ENCODE measurements at regions not wholly inside any gene's neighbourhood (a gene's known extent, or its start where the extent isn't known, plus 50 kb on each side); places are given as distances from the start of the nearest gene placed in this dataset.

- no peak for TF ChIP-seq ZFP91 (CRISPR knock-in tag; IDR thresholded peaks at IDR 0.05)
- TF ChIP-seq ZNF134 (CRISPR knock-in tag; conservative IDR thresholded peaks at IDR 0.05): no peak
These were observed 91.3 kb upstream of the NFIB start (continued) for GRCh38 chr9:14405176-14405706.

- no peak for DNase-seq (ENCODE audit: extremely low read depth in 1 of 4, low spot score in 3 of 4)
- H3K4me3 ChIP-seq: no peak overlapping the region
- no peaks in the 10 kb centered on the region; a peak in 1 of 5 replicates for H3K4me1 ChIP-seq (replicated peaks in 1 of 2; ENCODE audit: control insufficient read depth in 2 of 2, insufficient read depth in 2 of 2, low read length in 2 of 2)
- H3K27me3 ChIP-seq (ENCODE audit: control insufficient read depth in 2 of 2, insufficient read depth in 2 of 2, low read length in 2 of 2): no peaks in the 10 kb centered on the region
- intact Hi-C loops (cut with micrococcal nuclease) (loop anchor here (5.0 kb wide), 1 partner anchor 331 kb away; no protein-coding TSS in a partner anchor), in situ Hi-C loops (cut with MboI) (no loop called here)
- no peaks in the 10 kb centered on the region for H3K9me1 ChIP-seq (ENCODE audit: control insufficient read depth, insufficient read depth, low read length)
- POLR2A ChIA-PET: no interaction called here
- no peaks in the 10 kb centered on the region for H4K20me1 ChIP-seq (replicated peaks; ENCODE audit: control insufficient read depth, insufficient read depth, low read length)
- no peak for ATAC-seq
- H3K9me3 ChIP-seq (replicated peaks; ENCODE audit: control insufficient read depth, insufficient read depth, low read depth, low read length): no peaks in the 10 kb centered on the region
- H3K4me2 ChIP-seq (ENCODE audit: insufficient read depth, low read length): no peak overlapping the region
- no peak overlapping the region for H3K9ac ChIP-seq (ENCODE audit: insufficient read depth in 1 of 2, low read depth in 2 of 2, low read length in 2 of 2)
- no peak overlapping the region for H3K27ac ChIP-seq (ENCODE audit: extremely low read depth, low read depth, low read length)
- WGBS (ENCODE audit: insufficient coverage, low coverage, missing lambda C conversion rate): 42% methylated on average over 4 of the region's 4 CpGs
- H3K36me3 ChIP-seq (ENCODE audit: control insufficient read depth, insufficient read depth, low read length): no peaks in the 10 kb centered on the region
- no TSS peak for BruUV-seq (replicated peaks)
- no peak overlapping the region for H2AFZ ChIP-seq (ENCODE audit: low read depth, low read length)
- CTCF ChIA-PET (ENCODE audit: low intra/inter-chr PET ratio): no interaction called here
- no peaks in the 10 kb centered on the region for H3K79me2 ChIP-seq (ENCODE audit: control insufficient read depth, insufficient read depth, low read length)
- no peak for FAIRE-seq
- TF ChIP-seq ZNF165 (CRISPR knock-in tag; IDR thresholded peaks at IDR 0.05; ENCODE audit: borderline replicate concordance) (no peak), ZNF274 (IDR thresholded peaks at IDR 0.05; ENCODE audit: borderline replicate concordance, low read depth, low read length) (no peak), ZNF134 (CRISPR knock-in tag; conservative IDR thresholded peaks at IDR 0.05) (no peak), REST (IDR thresholded peaks at IDR 0.05; ENCODE audit: borderline replicate concordance) (no peak), REST (CRISPR knock-in tag; IDR thresholded peaks at IDR 0.05; ENCODE audit: low read depth) (no peak), PHF21A (IDR thresholded peaks at IDR 0.05; ENCODE audit: borderline replicate concordance, low read depth) (no peak), CCAR2 (IDR thresholded peaks at IDR 0.05; ENCODE audit: low read depth, low read length) (no peak), CTCF (IDR thresholded peaks at IDR 0.05 in 2 of 3, conservative IDR thresholded peaks at IDR 0.05 in 1 of 3; ENCODE audit: insufficient read depth in 2 of 3, low read depth in 1 of 3, low read length in 3 of 3) (no peak), TAF7 (tag; IDR thresholded peaks at IDR 0.05) (no peak)
These were observed 89.1 kb upstream of the NFIB start for GRCh38 chr9:14403081-14403480.

All from K562 (cell line).